B cell (primary cell): ENCODE measurements at regions not wholly inside any gene's neighbourhood (a gene's known extent, or its start where the extent isn't known, plus 50 kb on each side); places are given as distances from the start of the nearest gene placed in this dataset.
"Not testable (repeated sequence)": the region's sequence is repeated elsewhere in the genome, so short reads cannot be mapped to it uniquely, and the experiment has no call there.

Experiments
- ATAC-seq: fragments of 200-7000 bp; cut with Tn5 transposase; one replicate; pipeline ENCODE4 v1.10.0; 2021; ENCODE audit warnings: low read depth, mild to moderate bottlenecking, moderate number of reproducible peaks, moderate library complexity
- CTCF ChIA-PET: fragments of 350-600 bp; sonication (Branson Sonifier 250); formaldehyde crosslinking; loops from one replicate; lab custom pipeline; 2021; ENCODE audit warnings: antibody characterized with exemption, inconsistent platforms; lab: Charles Lee
- POLR2A ChIA-PET: fragments of 350-600 bp; sonication (Branson Sonifier 250); formaldehyde crosslinking; loops from one replicate; lab custom pipeline; 2021; ENCODE audit warnings: antibody characterized with exemption; lab: Charles Lee
- DNase-seq: peaks from one replicate; pipeline ENCODE4 v3.0.0; 2013
- H2AFZ ChIP-seq: 2 replicates; pipeline ENCODE4 v1.6.1; 2012; ENCODE audit warnings: mild to moderate bottlenecking, low read depth, low read length; ENCODE audit not compliant: insufficient read depth, poor library complexity, severe bottlenecking
- H3K27ac ChIP-seq, 2 donors: 1 replicate in 1 of 2; 2 replicates in 1 of 2; pipeline ENCODE4 v1.5.1; 2012 to 2013; ENCODE audit warnings: low read length in 2 of 2, mild to moderate bottlenecking in 2 of 2, moderate library complexity in 1 of 2
- H3K27me3 ChIP-seq, 4 experiments: fragments of 200-600 bp in 1 of 4; sonication (generic) in 1 of 4; replicated peaks in 1 of 4; 1 replicate in 2 of 4; 2 replicates in 2 of 4; pipeline versions ENCODE4 v1.6.1 to v1.7.0; 2013 to 2016; ENCODE audit warnings: low read length in 3 of 4, mild to moderate bottlenecking in 2 of 4, mixed read lengths in 1 of 4, moderate library complexity in 1 of 4; ENCODE audit not compliant: insufficient read depth in 4 of 4, control insufficient read depth in 3 of 4; ENCODE audit errors: control extremely low read depth in 1 of 4
- H3K36me3 ChIP-seq, 2 experiments: replicated peaks in 1 of 2; 1 replicate in 1 of 2; 2 replicates in 1 of 2; pipeline versions ENCODE4 v1.6.1 to v1.7.1; 2013; ENCODE audit warnings: low read length in 1 of 2; ENCODE audit not compliant: insufficient read depth in 2 of 2, control insufficient read depth in 1 of 2; ENCODE audit errors: control extremely low read depth in 1 of 2, extremely low read depth in 1 of 2
- H3K4me1 ChIP-seq, 2 donors: fragments of 200-600 bp in 1 of 2; sonication (generic) in 1 of 2; 1 replicate in 1 of 2; 2 replicates in 1 of 2; pipeline versions ENCODE4 v1.5.1 to v1.6.1; 2013 to 2017; ENCODE audit warnings: low read length in 2 of 2; ENCODE audit not compliant: control insufficient read depth in 2 of 2, insufficient read depth in 2 of 2
- H3K4me2 ChIP-seq: replicated peaks from 2 replicates; pipeline ENCODE3; 2012; ENCODE audit warnings: mild to moderate bottlenecking, low read depth, low read length; ENCODE audit not compliant: poor library complexity, severe bottlenecking
- H3K4me3 ChIP-seq, 5 experiments: fragments of 200-600 bp in 1 of 5; sonication (generic) in 1 of 5; 1 replicate in 3 of 5; 2 replicates in 2 of 5; pipeline versions ENCODE4 v1.5.1 to v1.7.0; 2011 to 2016; ENCODE audit warnings: low read length in 4 of 5, mild to moderate bottlenecking in 4 of 5, low read depth in 2 of 5, control low read depth in 1 of 5, moderate library complexity in 1 of 5; ENCODE audit not compliant: insufficient read depth in 1 of 5; ENCODE audit errors: control extremely low read depth in 1 of 5, extremely low read depth in 1 of 5
- H3K79me2 ChIP-seq: fragments of 200-600 bp; sonication (generic); one replicate; pipeline ENCODE4 v1.6.0; 2016; ENCODE audit warnings: low read length; ENCODE audit not compliant: control insufficient read depth, insufficient read depth
- H3K9ac ChIP-seq: fragments of 200-600 bp; sonication (generic); 2 replicates; pipeline ENCODE4 v1.6.1; 2017; ENCODE audit warnings: mild to moderate bottlenecking, low read length, moderate library complexity
- H3K9me3 ChIP-seq, 3 donors: one replicate each; pipeline versions ENCODE4 v1.6.1 to v1.7.1; 2013; ENCODE audit warnings: low read length in 2 of 3; ENCODE audit not compliant: control insufficient read depth in 2 of 3, insufficient read depth in 1 of 3; ENCODE audit errors: control extremely low read depth in 1 of 3
- H4K20me1 ChIP-seq: 2 replicates; pipeline ENCODE4 v1.6.0; 2012; ENCODE audit warnings: mild to moderate bottlenecking, low read length; ENCODE audit not compliant: insufficient read depth, control insufficient read depth, poor library complexity, severe bottlenecking
- H3K27ac Mint-ChIP-seq: one replicate; pipeline ENCODE4 v1.8.0; 2021; ENCODE audit warnings: mixed read lengths
- H3K27me3 Mint-ChIP-seq: one replicate; pipeline ENCODE4 v1.8.0; 2021; ENCODE audit warnings: mixed read lengths
- H3K4me1 Mint-ChIP-seq: one replicate; pipeline ENCODE4 v1.8.0; 2021; ENCODE audit warnings: mixed read lengths
- H3K4me3 Mint-ChIP-seq: one replicate; pipeline ENCODE4 v1.8.0; 2021; ENCODE audit warnings: mixed read lengths
- H3K9me3 Mint-ChIP-seq: one replicate; pipeline ENCODE4 v1.8.0; 2022; ENCODE audit warnings: mixed read lengths; ENCODE audit not compliant: insufficient read depth
- CTCF ChIP-seq: fragments of 200-600 bp; IDR thresholded peaks from one replicate; pipeline ENCODE4 v1.8.0; 2022; ENCODE audit warnings: antibody characterized with exemption, mild to moderate bottlenecking
- EZH2 ChIP-seq: IDR thresholded peaks from 2 replicates; pipeline ENCODE4 v1.6.1; 2012; ENCODE audit warnings: borderline replicate concordance, low read depth, mild to moderate bottlenecking, moderate library complexity, low read length; ENCODE audit not compliant: insufficient read depth, poor library complexity, severe bottlenecking
- WGBS: methylation state at CpG from one replicate; pipeline ENCODE4 v1.1.5; 2013; ENCODE audit warnings: missing lambda C conversion rate; ENCODE audit not compliant: insufficient coverage; 5-methylcytosine and 5-hydroxymethylcytosine counted together
- intact Hi-C: fragments of 100-400 bp; cut with micrococcal nuclease; formaldehyde crosslinking; loops from one replicate; pipeline ENCODE4 v1.10.0; 2022

GRCh38 chr5:75869891-75870290, 152.7 kb upstream of the POC5 start:
- no peak overlapping the region for H3K9ac ChIP-seq
- H3K79me2 ChIP-seq, result no peaks in the 10 kb centered on the region
- H3K27ac ChIP-seq, result no peak overlapping the region
- H3K4me2 ChIP-seq, result no peak overlapping the region
- DNase-seq (no peak), ATAC-seq (no peak)
- Mint-ChIP-seq H3K27ac (no peak overlapping the region), H3K4me3 (no peak overlapping the region), H3K9me3 (peaks cover 7% of the 10 kb centered on the region), H3K4me1 (no peaks in the 10 kb centered on the region), H3K27me3 (peaks cover 31% of the 10 kb centered on the region)
- intact Hi-C loops, result no loop called here
- no peak overlapping the region for H3K4me3 ChIP-seq
- H3K27me3 ChIP-seq, result peaks cover 0 to 3% (median 1%) of the 10 kb centered on the region in 4 experiments
- H2AFZ ChIP-seq, result no peak overlapping the region
- WGBS, result 78% methylated on average over 1 of the region's 2 CpGs
- no peaks in the 10 kb centered on the region for H3K4me1 ChIP-seq
- H3K36me3 ChIP-seq, result no peaks in the 10 kb centered on the region
- ChIA-PET POLR2A (no interaction called here), CTCF (no interaction called here)
- no peaks in the 10 kb centered on the region for H4K20me1 ChIP-seq
- no peaks in the 10 kb centered on the region for H3K9me3 ChIP-seq
- TF ChIP-seq CTCF (no peak), EZH2 (no peak)

- H3K27ac Mint-ChIP-seq, result no peak overlapping the region
- Histone ChIP-seq H3K9ac (no peak overlapping the region), H3K4me2 (no peak overlapping the region), H3K27me3 (peaks cover 0 to 3% (median 2%) of the 10 kb centered on the region in 4 experiments), H2AFZ (no peak overlapping the region), H3K4me3 (no peak overlapping the region), H3K4me1 (no peaks in the 10 kb centered on the region), H3K9me3 (no peaks in the 10 kb centered on the region), H3K36me3 (no peaks in the 10 kb centered on the region), H3K79me2 (no peaks in the 10 kb centered on the region), H3K27ac (no peak overlapping the region), H4K20me1 (no peaks in the 10 kb centered on the region)
- peaks cover 37% of the 10 kb centered on the region for H3K27me3 Mint-ChIP-seq
- H3K4me1 Mint-ChIP-seq, result no peaks in the 10 kb centered on the region
- ChIA-PET POLR2A (no interaction called here), CTCF (no interaction called here)
- ATAC-seq (no peak), DNase-seq (no peak)
- TF ChIP-seq CTCF (no peak), EZH2 (no peak)
- no peak overlapping the region for H3K4me3 Mint-ChIP-seq
- WGBS, result 71% methylated on average over 1 of the region's 5 CpGs
- intact Hi-C loops, result no loop called here
- H3K9me3 Mint-ChIP-seq, result no peaks in the 10 kb centered on the region
These were observed 145.6 kb upstream of the POC5 start for GRCh38 chr5:75862872-75863271.

- CTCF ChIA-PET, H3K4me3 ChIP-seq, H3K9me3 Mint-ChIP-seq, POLR2A ChIA-PET, H3K36me3 ChIP-seq, H3K4me3 Mint-ChIP-seq, H3K79me2 ChIP-seq, H3K4me2 ChIP-seq, DNase-seq, H3K27ac ChIP-seq, H3K9ac ChIP-seq, H3K4me1 ChIP-seq, H3K4me1 Mint-ChIP-seq, intact Hi-C loops, H2AFZ ChIP-seq, H4K20me1 ChIP-seq, ATAC-seq, H3K27ac Mint-ChIP-seq, H3K27me3 ChIP-seq, H3K9me3 ChIP-seq: not testable (repeated sequence)
- WGBS, result 86% methylated on average over 8 of the region's 11 CpGs
- H3K27me3 Mint-ChIP-seq, result peaks cover 22% of the 10 kb centered on the region
These were observed 142.4 kb upstream of the POC5 start for GRCh38 chr5:75859621-75860020.
